Loucy (cell line): ENCODE measurements at regions not wholly inside any gene's neighbourhood (a gene's known extent, or its start where the extent isn't known, plus 50 kb on each side); places are given as distances from the start of the nearest gene placed in this dataset.

Source experiments
- H2AFZ ChIP-seq: fragments of 200-600 bp; sonication (generic); 2 replicates; pipeline ENCODE4 v1.6.0; 2016; ENCODE audit warnings: antibody characterized with exemption, mild to moderate bottlenecking, low read length, moderate library complexity
- H3F3A ChIP-seq: fragments of 200-600 bp; 2 replicates; pipeline ENCODE4 v1.6.0; 2016; ENCODE audit warnings: antibody characterized with exemption, low read depth, mild to moderate bottlenecking
- H3K27me3 ChIP-seq: fragments of 200-600 bp; sonication (generic); 2 replicates; pipeline ENCODE4 v1.6.1; 2014; ENCODE audit warnings: low read length, mild to moderate bottlenecking; ENCODE audit not compliant: insufficient read depth, poor library complexity, severe bottlenecking
- H3K36me3 ChIP-seq: fragments of 200-600 bp; sonication (generic); 2 replicates; pipeline ENCODE4 v1.6.1; 2016; ENCODE audit warnings: low read length; ENCODE audit not compliant: insufficient read depth
- H3K4me1 ChIP-seq: fragments of 200-600 bp; sonication (generic); 2 replicates; pipeline ENCODE4 v1.5.1; 2014; ENCODE audit warnings: low read length, mild to moderate bottlenecking; ENCODE audit not compliant: insufficient read depth, poor library complexity, severe bottlenecking
- H3K4me2 ChIP-seq: fragments of 200-600 bp; sonication (generic); 2 replicates; pipeline ENCODE4 v1.6.0; 2014; ENCODE audit warnings: antibody characterized with exemption, low read length, low read depth, mild to moderate bottlenecking; ENCODE audit not compliant: poor library complexity, severe bottlenecking
- H3K4me3 ChIP-seq: fragments of 200-600 bp; sonication (generic); 2 replicates; pipeline ENCODE4 v1.5.1; 2014; ENCODE audit warnings: low read length, mild to moderate bottlenecking, mixed read lengths; ENCODE audit not compliant: poor library complexity, severe bottlenecking
- H3K79me2 ChIP-seq: fragments of 200-600 bp; sonication (generic); 2 replicates; pipeline ENCODE4 v1.6.1; 2014; ENCODE audit warnings: low read length; ENCODE audit not compliant: insufficient read depth
- H3K9ac ChIP-seq: fragments of 200-600 bp; sonication (generic); 2 replicates; pipeline ENCODE4 v1.6.0; 2014; ENCODE audit warnings: mild to moderate bottlenecking, low read depth, low read length, moderate library complexity; ENCODE audit not compliant: poor library complexity, severe bottlenecking
- H3K9me2 ChIP-seq: fragments of 200-600 bp; sonication (generic); replicated peaks from 2 replicates; pipeline ENCODE4 v1.6.1; 2016; ENCODE audit warnings: low read depth, low read length, mixed read lengths
- H3K9me3 ChIP-seq: fragments of 200-600 bp; sonication (generic); 2 replicates; pipeline ENCODE4 v1.6.1; 2014; ENCODE audit warnings: mild to moderate bottlenecking, antibody characterized with exemption, low read length, low read depth; ENCODE audit not compliant: insufficient read depth
- H4K20me1 ChIP-seq: fragments of 200-600 bp; sonication (generic); 2 replicates; pipeline ENCODE4 v1.6.0; 2014; ENCODE audit warnings: antibody characterized with exemption, low read length, mild to moderate bottlenecking; ENCODE audit not compliant: insufficient read depth, poor library complexity, severe bottlenecking
- EZH2phosphoT487 ChIP-seq: fragments of 200-600 bp; IDR thresholded peaks from 2 replicates; pipeline ENCODE4 v1.6.1; 2018; ENCODE audit warnings: antibody characterized with exemption, mild to moderate bottlenecking, moderate library complexity, borderline replicate concordance
- TF ChIP-seq, protein P1 (sequence below): fragments of 200-600 bp; sonication (generic); conservative IDR thresholded peaks from 2 replicates; pipeline ENCODE4 v1.5.1; 2014; ENCODE audit warnings: mild to moderate bottlenecking, antibody characterized with exemption, low read length

DNA sequence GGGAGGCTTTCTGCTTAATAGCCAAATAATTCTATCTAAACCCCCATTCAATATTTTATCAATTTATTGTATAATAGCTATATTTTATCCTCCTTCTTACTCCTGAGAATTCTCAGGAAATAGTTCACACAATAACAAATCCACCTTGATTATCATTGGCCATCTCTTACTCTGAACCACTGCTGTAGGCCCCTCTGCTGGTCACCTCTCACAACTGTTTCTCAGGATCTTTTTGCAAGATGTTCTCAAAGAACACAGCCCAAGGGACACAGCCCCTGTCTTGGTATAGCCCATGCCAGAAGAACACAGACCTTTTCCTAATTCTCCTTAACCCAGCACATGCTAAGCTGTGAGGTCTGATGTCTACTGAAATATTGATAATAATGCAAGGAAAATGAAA lies 74.9 kb upstream of the HTR4 start:
- no peaks in the 10 kb centered on the region for H3K36me3 ChIP-seq
- no peaks in the 10 kb centered on the region for H3K9me2 ChIP-seq
- peak overlapping the region; percentile 39 for H3K4me2 ChIP-seq
- H3K27me3 ChIP-seq, result no peaks in the 10 kb centered on the region
- TF ChIP-seq, protein P1, sequence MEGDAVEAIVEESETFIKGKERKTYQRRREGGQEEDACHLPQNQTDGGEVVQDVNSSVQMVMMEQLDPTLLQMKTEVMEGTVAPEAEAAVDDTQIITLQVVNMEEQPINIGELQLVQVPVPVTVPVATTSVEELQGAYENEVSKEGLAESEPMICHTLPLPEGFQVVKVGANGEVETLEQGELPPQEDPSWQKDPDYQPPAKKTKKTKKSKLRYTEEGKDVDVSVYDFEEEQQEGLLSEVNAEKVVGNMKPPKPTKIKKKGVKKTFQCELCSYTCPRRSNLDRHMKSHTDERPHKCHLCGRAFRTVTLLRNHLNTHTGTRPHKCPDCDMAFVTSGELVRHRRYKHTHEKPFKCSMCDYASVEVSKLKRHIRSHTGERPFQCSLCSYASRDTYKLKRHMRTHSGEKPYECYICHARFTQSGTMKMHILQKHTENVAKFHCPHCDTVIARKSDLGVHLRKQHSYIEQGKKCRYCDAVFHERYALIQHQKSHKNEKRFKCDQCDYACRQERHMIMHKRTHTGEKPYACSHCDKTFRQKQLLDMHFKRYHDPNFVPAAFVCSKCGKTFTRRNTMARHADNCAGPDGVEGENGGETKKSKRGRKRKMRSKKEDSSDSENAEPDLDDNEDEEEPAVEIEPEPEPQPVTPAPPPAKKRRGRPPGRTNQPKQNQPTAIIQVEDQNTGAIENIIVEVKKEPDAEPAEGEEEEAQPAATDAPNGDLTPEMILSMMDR, result peak; percentile 58
- TF ChIP-seq EZH2phosphoT487, result no peak
- no peak overlapping the region for H2AFZ ChIP-seq
- H3K9ac ChIP-seq, result no peak overlapping the region
- no peaks in the 10 kb centered on the region for H3K79me2 ChIP-seq
- peaks cover 8% of the 10 kb centered on the region for H3K4me1 ChIP-seq
- H3K9me3 ChIP-seq, result no peaks in the 10 kb centered on the region
- H4K20me1 ChIP-seq, result no peaks in the 10 kb centered on the region
- H3F3A ChIP-seq, result no peaks in the 10 kb centered on the region
- no peak overlapping the region for H3K4me3 ChIP-seq

DNA sequence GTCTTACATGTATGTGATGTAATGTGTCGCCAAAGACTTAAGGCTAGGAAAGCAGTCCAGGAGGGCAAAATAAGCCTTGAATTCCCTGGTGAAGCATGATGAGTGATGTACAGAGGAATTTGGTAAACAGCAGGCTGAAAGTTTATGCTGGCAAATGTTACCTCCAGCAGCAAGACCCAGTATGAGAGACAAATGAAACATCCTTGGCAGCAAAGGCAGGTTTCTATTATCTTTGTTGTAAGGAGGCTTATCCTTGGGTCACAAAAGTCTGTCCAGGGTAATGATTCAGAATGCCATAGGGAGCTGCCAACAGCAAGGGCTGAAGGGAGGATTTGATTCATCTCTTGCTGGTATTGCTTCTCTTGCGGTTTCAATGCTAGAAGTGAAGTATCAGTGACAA lies 75.9 kb upstream of the HTR4 start:
- Histone ChIP-seq H3K4me3 (no peak overlapping the region), H3K9ac (no peak overlapping the region), H3K36me3 (no peaks in the 10 kb centered on the region), H3K4me2 (no peak overlapping the region), H4K20me1 (no peaks in the 10 kb centered on the region), H3K4me1 (peaks cover 8% of the 10 kb centered on the region), H3F3A (no peaks in the 10 kb centered on the region), H3K9me2 (no peaks in the 10 kb centered on the region), H3K79me2 (no peaks in the 10 kb centered on the region), H3K9me3 (no peaks in the 10 kb centered on the region), H3K27me3 (no peaks in the 10 kb centered on the region), H2AFZ (peak overlapping the region; percentile 31; the same call in 1 of the 2 replicates)
- TF ChIP-seq, protein P1, result no peak
- no peak for TF ChIP-seq EZH2phosphoT487

GRCh38 chr5:148730942-148731898 lies 76.9 kb upstream of the HTR4 start:
- H3K9ac ChIP-seq, result peak overlapping the region; percentile 21
- no peak for TF ChIP-seq EZH2phosphoT487
- TF ChIP-seq, protein P1, result peak; percentile 100
- peaks cover 8% of the 10 kb centered on the region for H3K4me1 ChIP-seq
- no peaks in the 10 kb centered on the region for H3K36me3 ChIP-seq
- H2AFZ ChIP-seq, result peak overlapping the region; percentile 93
- no peaks in the 10 kb centered on the region for H3K9me3 ChIP-seq
- H3K4me2 ChIP-seq, result peak overlapping the region; percentile 32
- H4K20me1 ChIP-seq, result no peaks in the 10 kb centered on the region
- H3K27me3 ChIP-seq, result no peaks in the 10 kb centered on the region
- H3K4me3 ChIP-seq, result peak overlapping the region; percentile 27
- no peaks in the 10 kb centered on the region for H3F3A ChIP-seq
- no peaks in the 10 kb centered on the region for H3K79me2 ChIP-seq
- H3K9me2 ChIP-seq, result no peaks in the 10 kb centered on the region
